Kidney epithelial cell (primary cell): ENCODE measurements at regions not wholly inside any gene's neighbourhood (a gene's known extent, or its start where the extent isn't known, plus 50 kb on each side); places are given as distances from the start of the nearest gene placed in this dataset.

Experiments used
- DNase-seq: peaks from one replicate; pipeline ENCODE4 v3.0.0-alpha.2; 2010; ENCODE audit warnings: low read depth
- H3K27me3 ChIP-seq: 2 replicates; pipeline ENCODE4 v1.6.0; 2011; ENCODE audit warnings: low read length; ENCODE audit not compliant: control insufficient read depth, insufficient read depth
- H3K36me3 ChIP-seq: 2 replicates; pipeline ENCODE4 v1.5.1; 2011; ENCODE audit warnings: low read length; ENCODE audit not compliant: control insufficient read depth, insufficient read depth
- H3K4me3 ChIP-seq: 2 replicates; pipeline ENCODE4 v1.5.1; 2011; ENCODE audit warnings: low read depth, mild to moderate bottlenecking, control low read depth, low read length
- TF ChIP-seq, protein P1 (sequence below): IDR thresholded peaks from 2 replicates; pipeline ENCODE4 v1.5.1; 2011; ENCODE audit warnings: mild to moderate bottlenecking, moderate library complexity, low read length, control low read depth, inconsistent platforms; ENCODE audit not compliant: insufficient read depth, poor library complexity, severe bottlenecking

DNA sequence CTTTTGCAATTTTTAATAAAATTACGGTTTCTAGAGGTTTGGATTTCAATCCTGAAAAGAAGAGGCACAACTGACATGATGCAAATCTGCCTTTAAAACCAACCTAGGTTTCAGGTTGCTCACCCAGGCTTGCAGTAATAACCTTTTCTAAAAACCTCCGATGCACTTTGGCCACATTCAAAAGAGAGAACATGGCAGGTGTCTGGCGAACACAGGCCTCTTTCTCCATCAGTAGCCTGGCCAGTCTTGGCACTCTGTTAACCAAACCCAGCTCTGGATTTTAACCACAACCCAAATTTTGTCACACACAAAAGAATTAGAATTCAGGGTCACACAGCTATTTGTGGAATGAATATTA is 55.8 kb upstream of the MAFB start:
- Histone ChIP-seq H3K27me3 (peaks cover 2% of the 10 kb centered on the region), H3K4me3 (no peak overlapping the region), H3K36me3 (no peaks in the 10 kb centered on the region)
- DNase-seq, result no peak
- TF ChIP-seq, protein P1, sequence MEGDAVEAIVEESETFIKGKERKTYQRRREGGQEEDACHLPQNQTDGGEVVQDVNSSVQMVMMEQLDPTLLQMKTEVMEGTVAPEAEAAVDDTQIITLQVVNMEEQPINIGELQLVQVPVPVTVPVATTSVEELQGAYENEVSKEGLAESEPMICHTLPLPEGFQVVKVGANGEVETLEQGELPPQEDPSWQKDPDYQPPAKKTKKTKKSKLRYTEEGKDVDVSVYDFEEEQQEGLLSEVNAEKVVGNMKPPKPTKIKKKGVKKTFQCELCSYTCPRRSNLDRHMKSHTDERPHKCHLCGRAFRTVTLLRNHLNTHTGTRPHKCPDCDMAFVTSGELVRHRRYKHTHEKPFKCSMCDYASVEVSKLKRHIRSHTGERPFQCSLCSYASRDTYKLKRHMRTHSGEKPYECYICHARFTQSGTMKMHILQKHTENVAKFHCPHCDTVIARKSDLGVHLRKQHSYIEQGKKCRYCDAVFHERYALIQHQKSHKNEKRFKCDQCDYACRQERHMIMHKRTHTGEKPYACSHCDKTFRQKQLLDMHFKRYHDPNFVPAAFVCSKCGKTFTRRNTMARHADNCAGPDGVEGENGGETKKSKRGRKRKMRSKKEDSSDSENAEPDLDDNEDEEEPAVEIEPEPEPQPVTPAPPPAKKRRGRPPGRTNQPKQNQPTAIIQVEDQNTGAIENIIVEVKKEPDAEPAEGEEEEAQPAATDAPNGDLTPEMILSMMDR, result no peak

DNA sequence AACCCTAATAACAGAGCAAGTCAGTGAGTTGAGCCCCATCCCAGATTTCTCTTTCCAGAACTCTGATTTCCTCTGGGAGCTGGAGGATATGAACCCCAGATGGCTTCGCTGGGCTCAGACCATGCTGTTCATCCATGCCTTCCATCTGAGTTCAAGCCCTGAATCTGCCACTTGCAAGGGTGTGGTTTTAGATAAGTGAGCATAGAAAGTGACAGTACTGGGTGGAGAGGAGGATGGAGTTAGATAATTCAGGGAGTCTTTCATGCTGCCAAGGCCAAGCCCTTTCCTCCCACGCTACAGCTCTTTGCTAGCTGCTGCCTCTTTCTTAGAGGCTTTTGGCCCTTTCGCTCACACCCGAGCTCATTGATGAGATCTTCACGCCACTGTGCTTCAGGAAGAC is 57.2 kb upstream of the MAFB start:
- DNase-seq, result no peak
- TF ChIP-seq, protein P1, result no peak
- peaks cover 2% of the 10 kb centered on the region for H3K27me3 ChIP-seq

DNA sequence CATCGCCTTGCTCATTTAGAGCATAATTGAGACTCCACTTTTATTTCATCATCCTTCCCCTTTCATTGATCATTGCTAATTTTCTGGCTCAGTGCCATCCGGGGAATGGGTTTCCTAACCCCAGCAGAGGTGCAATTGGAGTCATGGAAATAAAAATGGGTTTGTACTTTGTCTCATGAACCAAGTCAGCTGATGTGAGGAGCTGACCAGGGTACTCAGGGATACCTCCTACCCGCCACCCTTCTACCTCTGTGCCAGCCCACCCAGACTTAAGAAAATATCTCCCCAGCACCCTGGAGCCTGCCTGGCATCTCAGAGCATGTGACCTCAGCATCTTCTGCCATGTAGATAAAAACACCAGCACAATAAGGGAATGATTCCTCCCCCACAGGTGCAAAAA is 59.1 kb upstream of the MAFB start:
- Histone ChIP-seq H3K4me3 (no peak overlapping the region), H3K36me3 (no peaks in the 10 kb centered on the region), H3K27me3 (peaks cover 2% of the 10 kb centered on the region)
- TF ChIP-seq, protein P1, result no peak
- no peak for DNase-seq

More for the DNA sequence above, 57.2 kb upstream of the MAFB start:
- Histone ChIP-seq H3K36me3 (no peaks in the 10 kb centered on the region), H3K4me3 (no peak overlapping the region)

DNA sequence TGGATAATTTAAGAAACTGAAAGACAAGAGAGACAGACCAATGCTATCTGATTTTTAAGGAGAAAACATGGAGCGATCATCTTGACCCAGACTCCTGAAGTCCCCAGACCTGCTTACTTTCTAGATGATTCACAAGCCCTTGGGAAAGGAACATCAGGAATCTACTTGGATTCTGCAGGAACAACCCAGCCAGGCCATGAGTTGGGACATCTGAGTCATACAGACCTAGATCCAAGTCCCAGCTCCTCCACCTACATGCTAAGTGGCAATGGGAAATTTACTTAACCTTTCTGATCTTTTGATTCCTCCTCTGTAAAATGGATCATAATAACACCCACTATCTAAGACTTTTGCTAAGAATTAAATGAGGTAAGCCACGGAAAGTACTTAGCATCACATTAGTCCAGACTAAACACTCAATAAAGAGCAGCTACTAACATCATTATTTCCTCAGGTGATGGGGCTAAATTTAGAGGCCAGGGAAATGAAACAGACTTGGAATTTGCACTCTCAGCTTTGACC is 61.0 kb upstream of the MAFB start:
- peaks cover 2% of the 10 kb centered on the region for H3K27me3 ChIP-seq
- TF ChIP-seq, protein P1, result no peak
- H3K4me3 ChIP-seq, result no peak overlapping the region
- H3K36me3 ChIP-seq, result no peaks in the 10 kb centered on the region
- no peak for DNase-seq

DNA sequence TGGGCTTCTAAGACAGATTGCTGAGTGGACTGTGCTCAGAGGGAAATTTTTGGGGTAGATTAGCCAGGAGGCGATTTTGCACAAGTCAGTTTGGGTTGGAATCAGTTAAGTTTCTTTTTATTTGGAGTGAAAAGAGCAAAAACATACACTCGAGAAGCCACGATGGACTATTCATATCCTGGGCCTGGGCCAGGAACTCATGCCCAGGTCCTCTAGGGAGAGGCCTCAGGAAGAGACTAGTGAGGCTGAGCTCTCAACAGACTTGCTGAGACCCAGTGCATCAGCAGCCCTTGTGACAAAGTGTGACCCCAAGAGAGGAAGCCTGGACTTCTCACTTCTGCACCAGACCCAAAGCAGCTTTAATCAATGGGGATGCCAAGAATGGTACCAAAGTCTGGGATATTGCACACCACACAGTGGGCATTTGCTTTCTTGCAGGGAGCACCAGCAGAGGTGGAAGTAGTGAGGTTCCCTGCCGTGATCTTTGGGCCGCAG is 61.6 kb upstream of the MAFB start:
- no peak overlapping the region for H3K4me3 ChIP-seq
- no peak for DNase-seq
- TF ChIP-seq, protein P1, result no peak
- H3K36me3 ChIP-seq, result no peaks in the 10 kb centered on the region
- peaks cover under 1% of the 10 kb centered on the region for H3K27me3 ChIP-seq

DNA sequence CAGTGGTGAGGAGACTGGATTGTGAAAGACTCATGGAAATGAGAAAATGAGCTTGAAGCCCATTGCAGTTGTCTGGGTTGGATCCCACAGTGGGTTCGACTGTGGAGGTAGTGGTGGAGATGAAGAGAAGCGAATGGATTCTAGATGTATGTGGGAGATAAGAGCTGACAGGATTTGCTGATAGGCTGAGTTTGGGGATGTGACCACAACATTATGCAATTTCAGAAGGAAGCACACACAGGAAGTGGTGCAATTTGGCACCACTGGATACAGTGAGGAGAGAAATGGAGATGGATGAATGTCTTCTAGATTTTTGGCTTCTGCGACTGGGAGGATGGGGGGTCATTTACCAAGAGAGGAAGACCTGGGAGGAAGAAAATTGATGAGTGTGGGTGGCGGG is 64.4 kb upstream of the MAFB start:
- Histone ChIP-seq H3K27me3 (no peaks in the 10 kb centered on the region), H3K36me3 (no peaks in the 10 kb centered on the region), H3K4me3 (no peak overlapping the region)
- TF ChIP-seq, protein P1, result no peak
- no peak for DNase-seq
